ENCODE measurements at regions not wholly inside any gene's neighbourhood (a gene's known extent, or its start where the extent isn't known, plus 50 kb on each side); places are given as distances from the start of the nearest gene placed in this dataset.

DNA sequence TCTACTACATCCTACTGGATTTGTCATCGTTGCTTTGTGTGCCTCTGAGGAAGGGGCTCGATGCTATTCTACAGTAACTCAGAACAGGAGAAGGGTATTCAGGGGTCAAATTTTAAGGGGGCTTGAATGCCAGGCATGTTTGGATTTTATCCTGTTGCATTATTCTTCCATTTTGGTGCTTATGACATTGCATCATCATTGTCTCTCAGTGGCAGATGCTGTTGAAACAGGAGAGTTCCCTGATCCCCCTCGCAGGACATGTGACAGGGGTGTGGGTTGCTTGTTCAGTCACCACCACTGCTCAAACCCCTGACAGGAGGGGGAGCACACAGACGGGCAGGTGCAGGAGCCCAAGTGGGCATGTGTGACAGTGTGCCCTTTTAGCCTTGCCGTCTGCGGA lies 156.7 kb downstream of the SLC4A3 start (continued):
- TF ChIP-seq, protein P1, sequence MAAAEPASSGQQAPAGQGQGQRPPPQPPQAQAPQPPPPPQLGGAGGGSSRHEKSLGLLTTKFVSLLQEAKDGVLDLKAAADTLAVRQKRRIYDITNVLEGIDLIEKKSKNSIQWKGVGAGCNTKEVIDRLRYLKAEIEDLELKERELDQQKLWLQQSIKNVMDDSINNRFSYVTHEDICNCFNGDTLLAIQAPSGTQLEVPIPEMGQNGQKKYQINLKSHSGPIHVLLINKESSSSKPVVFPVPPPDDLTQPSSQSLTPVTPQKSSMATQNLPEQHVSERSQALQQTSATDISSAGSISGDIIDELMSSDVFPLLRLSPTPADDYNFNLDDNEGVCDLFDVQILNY (CRISPR knock-in tag; conservative IDR thresholded peaks at IDR 0.05): no peak
- no peak for TF ChIP-seq ZNF367 (CRISPR knock-in tag; IDR thresholded peaks at IDR 0.05; ENCODE audit: borderline replicate concordance)
- TF ChIP-seq ZBTB37 (CRISPR knock-in tag; IDR thresholded peaks at IDR 0.05): no peak
- no peak for TF ChIP-seq EED (CRISPR knock-in tag; IDR thresholded peaks at IDR 0.05)
- TF ChIP-seq ARNT (IDR thresholded peaks at IDR 0.05): no peak

GRCh38 chr2:219789476-219789875 lies 162.0 kb downstream of the SLC4A3 start:
- Histone ChIP-seq H3K36me3 (replicated peaks in 1 of 2; ENCODE audit: control insufficient read depth in 1 of 2, insufficient read depth in 2 of 2, low read length in 2 of 2) (no peaks in the 10 kb centered on the region), H3K9ac (ENCODE audit: insufficient read depth, low read depth, low read length) (no peak overlapping the region), H3K4me1 (ENCODE audit: insufficient read depth, low read length) (no peaks in the 10 kb centered on the region), H3K79me2 (ENCODE audit: insufficient read depth, low read length) (no peaks in the 10 kb centered on the region), H3K27ac (ENCODE audit: extremely low read length, insufficient read depth, low read length) (no peak overlapping the region), H3K4me3 (replicated peaks in 1 of 3; ENCODE audit: insufficient read depth in 1 of 3, low read depth in 2 of 3, low read length in 3 of 3) (no peak overlapping the region), H3K9me3 (ENCODE audit: low read length) (no peaks in the 10 kb centered on the region), H3K4me2 (ENCODE audit: low read depth, low read length) (no peak overlapping the region), H3K27me3 (ENCODE audit: control insufficient read depth in 1 of 2, insufficient read depth in 2 of 2, low read length in 2 of 2) (no peaks in the 10 kb centered on the region; a peak in 1 of 5 replicates), H4K20me1 (ENCODE audit: insufficient read depth, low read length) (no peaks in the 10 kb centered on the region), H2AFZ (ENCODE audit: low read length) (no peak overlapping the region)
- no TSS peak for BruUV-seq (replicated peaks)
- FAIRE-seq: no peak
- ATAC-seq: no peak
- no peak for DNase-seq (ENCODE audit: low spot score)
- CTCF ChIA-PET (ENCODE audit: low intra/inter-chr PET ratio, low total read pairs): no interaction called here
- intact Hi-C loops (cut with micrococcal nuclease; ENCODE audit: unreplicated experiment): no loop called here
- POLR2A ChIA-PET: no interaction called here
- in situ Hi-C loops (cut with HindIII; ENCODE audit: extremely low pct_ligation_motif_present, low pct_unique_long_range_greater_than_20kb): no loop called here
- TF ChIP-seq GTF3A (CRISPR knock-in tag; conservative IDR thresholded peaks at IDR 0.05) (no peak), SRSF9 (IDR thresholded peaks at IDR 0.05; ENCODE audit: borderline replicate concordance, insufficient read depth, low read depth, low read length, poor library complexity, severe bottlenecking) (no peak), HNF4A (CRISPR knock-in tag; IDR thresholded peaks at IDR 0.05) (no peak), SMARCE1 (IDR thresholded peaks at IDR 0.05; ENCODE audit: borderline replicate concordance) (no peak), SKI (IDR thresholded peaks at IDR 0.05; ENCODE audit: partially characterized antibody) (no peak), NR2F1 (CRISPR knock-in tag; IDR thresholded peaks at IDR 0.05) (no peak), MTA1 (CRISPR knock-in tag; IDR thresholded peaks at IDR 0.05; ENCODE audit: borderline replicate concordance) (no peak), ZFP62 (CRISPR knock-in tag; IDR thresholded peaks at IDR 0.05) (no peak), DR1 (CRISPR knock-in tag; IDR thresholded peaks at IDR 0.05) (no peak), ZNF142 (CRISPR knock-in tag; IDR thresholded peaks at IDR 0.05) (no peak), NCOA1 (CRISPR knock-in tag; IDR thresholded peaks at IDR 0.05) (no peak), MIER3 (CRISPR knock-in tag; IDR thresholded peaks at IDR 0.05; ENCODE audit: borderline replicate concordance) (no peak), ZNF781 (CRISPR knock-in tag; IDR thresholded peaks at IDR 0.05; ENCODE audit: borderline replicate concordance, not compliant biosample characterization) (no peak)
